ENCODE measurements at regions not wholly inside any gene's neighbourhood (a gene's known extent, or its start where the extent isn't known, plus 50 kb on each side); places are given as distances from the start of the nearest gene placed in this dataset.

DNA sequence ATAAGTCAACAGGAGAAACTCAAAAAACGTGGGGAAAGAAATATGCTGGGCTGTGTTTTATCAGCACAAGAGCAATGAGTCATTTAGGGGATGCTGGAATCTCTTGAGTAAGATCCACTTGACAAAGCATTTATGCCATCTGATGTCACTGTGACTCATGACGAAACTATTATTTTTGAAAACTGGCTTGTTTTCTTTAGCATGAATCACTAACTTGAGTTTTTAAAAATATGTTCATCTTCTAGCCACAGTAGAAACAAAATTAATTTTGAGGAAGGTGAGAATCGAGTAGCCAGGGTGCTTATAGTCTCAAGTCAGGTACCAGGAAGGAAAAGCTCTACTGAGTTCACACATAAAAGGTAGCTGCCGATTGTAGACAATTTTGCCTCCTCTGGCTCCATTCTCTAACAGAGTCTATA is 456.2 kb upstream of the MGAT4C start:
- TF ChIP-seq, protein P1, sequence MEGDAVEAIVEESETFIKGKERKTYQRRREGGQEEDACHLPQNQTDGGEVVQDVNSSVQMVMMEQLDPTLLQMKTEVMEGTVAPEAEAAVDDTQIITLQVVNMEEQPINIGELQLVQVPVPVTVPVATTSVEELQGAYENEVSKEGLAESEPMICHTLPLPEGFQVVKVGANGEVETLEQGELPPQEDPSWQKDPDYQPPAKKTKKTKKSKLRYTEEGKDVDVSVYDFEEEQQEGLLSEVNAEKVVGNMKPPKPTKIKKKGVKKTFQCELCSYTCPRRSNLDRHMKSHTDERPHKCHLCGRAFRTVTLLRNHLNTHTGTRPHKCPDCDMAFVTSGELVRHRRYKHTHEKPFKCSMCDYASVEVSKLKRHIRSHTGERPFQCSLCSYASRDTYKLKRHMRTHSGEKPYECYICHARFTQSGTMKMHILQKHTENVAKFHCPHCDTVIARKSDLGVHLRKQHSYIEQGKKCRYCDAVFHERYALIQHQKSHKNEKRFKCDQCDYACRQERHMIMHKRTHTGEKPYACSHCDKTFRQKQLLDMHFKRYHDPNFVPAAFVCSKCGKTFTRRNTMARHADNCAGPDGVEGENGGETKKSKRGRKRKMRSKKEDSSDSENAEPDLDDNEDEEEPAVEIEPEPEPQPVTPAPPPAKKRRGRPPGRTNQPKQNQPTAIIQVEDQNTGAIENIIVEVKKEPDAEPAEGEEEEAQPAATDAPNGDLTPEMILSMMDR (IDR thresholded peaks at IDR 0.05), result no peak
- TF ChIP-seq POLR2A (IDR thresholded peaks at IDR 0.05), result no peak
